ENCODE measurements at regions not wholly inside any gene's neighbourhood (a gene's known extent, or its start where the extent isn't known, plus 50 kb on each side); places are given as distances from the start of the nearest gene placed in this dataset.

- TF ChIP-seq TARDBP (IDR thresholded peaks at IDR 0.05) = no peak
- TF ChIP-seq ELF4 (IDR thresholded peaks at IDR 0.05) = no peak
- TF ChIP-seq BHLHE40 (IDR thresholded peaks at IDR 0.05; ENCODE audit: borderline replicate concordance) = no peak
- no peak for TF ChIP-seq SP1 (IDR thresholded peaks at IDR 0.05)
- no peak for TF ChIP-seq L3MBTL2 (conservative IDR thresholded peaks at IDR 0.05)
- no peak for TF ChIP-seq ARNT (IDR thresholded peaks at IDR 0.05)
- TF ChIP-seq FOXM1 (IDR thresholded peaks at IDR 0.05; ENCODE audit: borderline replicate concordance) = no peak
- TF ChIP-seq NFRKB (IDR thresholded peaks at IDR 0.05) = no peak
- no peak for TF ChIP-seq ZNF384 (IDR thresholded peaks at IDR 0.05)
- TF ChIP-seq SUZ12 (IDR thresholded peaks at IDR 0.05) = no peak
- no peak for TF ChIP-seq HDGF (IDR thresholded peaks at IDR 0.05; ENCODE audit: borderline replicate concordance)
Measured at GRCh38 chr5:25285136-25285535, 640.4 kb upstream of the CDH10 start.
